Transverse colon (tissue), 3 donors: ENCODE measurements at regions not wholly inside any gene's neighbourhood (a gene's known extent, or its start where the extent isn't known, plus 50 kb on each side); places are given as distances from the start of the nearest gene placed in this dataset.

Experiments
- POLR2A ChIP-seq: fragments of 450-650 bp; IDR thresholded peaks from one replicate; pipeline ENCODE4 v1.6.1; 2016; ENCODE audit warnings: antibody characterized with exemption, mild to moderate bottlenecking, moderate library complexity
- POLR2AphosphoS5 ChIP-seq, 3 donors: sonication (generic); formaldehyde crosslinking; IDR thresholded peaks; one replicate each; pipeline ENCODE4 v1.6.1; 2016; ENCODE audit warnings: antibody characterized with exemption in 3 of 3

DNA sequence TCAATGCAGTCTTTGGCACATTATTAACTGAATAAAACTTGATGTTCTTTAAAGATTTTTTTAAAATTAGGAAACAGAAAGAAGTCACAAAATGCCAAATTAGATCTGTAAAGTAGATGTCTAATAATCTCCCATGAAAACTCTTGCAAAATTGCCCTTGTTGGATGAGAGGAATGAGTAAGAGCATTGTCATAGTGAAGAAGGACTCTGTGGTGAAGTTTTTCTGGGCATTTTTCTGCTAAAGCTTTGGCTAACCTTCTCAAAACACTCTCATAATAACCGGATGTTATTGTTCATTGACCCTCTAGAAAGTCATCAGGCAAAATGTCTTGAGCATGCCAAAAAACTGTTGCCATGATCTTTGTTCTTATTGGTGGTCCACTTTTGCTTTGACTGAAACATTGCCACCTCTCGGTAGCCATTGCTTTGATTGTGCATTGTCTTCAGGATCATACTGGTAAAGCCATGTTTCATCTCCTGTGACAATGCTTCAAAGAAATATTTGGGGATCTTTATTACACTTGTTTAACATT, 549.3 kb downstream of the LIG4 start:
- TF ChIP-seq POLR2A (no peak), POLR2AphosphoS5 (IDR thresholded peaks at IDR 0.05) (no peak)
